Fibroblast of lung (primary cell): ENCODE measurements at regions not wholly inside any gene's neighbourhood (a gene's known extent, or its start where the extent isn't known, plus 50 kb on each side); places are given as distances from the start of the nearest gene placed in this dataset.

ENCODE experiments used
- CTCF ChIP-seq, 2 donors: IDR thresholded peaks in 1 of 2; conservative IDR thresholded peaks in 1 of 2; 1 replicate in 1 of 2; 2 replicates in 1 of 2; pipeline ENCODE4 v1.5.1; 2011 to 2012; ENCODE audit warnings: low read length in 2 of 2, control low read depth in 1 of 2, inconsistent platforms in 1 of 2, low read depth in 1 of 2, mild to moderate bottlenecking in 1 of 2
- EZH2 ChIP-seq: IDR thresholded peaks from 2 replicates; pipeline ENCODE4 v1.5.1; 2012; ENCODE audit warnings: low read length, control low read depth, mild to moderate bottlenecking; ENCODE audit errors: missing control alignments

- TF ChIP-seq CTCF (conservative IDR thresholded peaks at IDR 0.05 in 1 of 2, IDR thresholded peaks at IDR 0.05 in 1 of 2; ENCODE audit: low read depth in 1 of 2, low read length in 2 of 2) (no peak), EZH2 (no peak)
These were observed 168.0 kb downstream of the GNAI1 start for GRCh38 chr7:80302636-80303035.
